Ishikawa (cell line): ENCODE measurements at regions not wholly inside any gene's neighbourhood (a gene's known extent, or its start where the extent isn't known, plus 50 kb on each side); places are given as distances from the start of the nearest gene placed in this dataset.

Experiments used
- CEBPB ChIP-seq: IDR thresholded peaks from 2 replicates; pipeline ENCODE4 v1.6.1; 2012
- EGR1 ChIP-seq: IDR thresholded peaks from 2 replicates; pipeline ENCODE4 v1.6.1; 2012
- EP300 ChIP-seq: IDR thresholded peaks from 2 replicates; pipeline ENCODE4 v1.6.1; 2012; ENCODE audit warnings: borderline replicate concordance
- MAX ChIP-seq: IDR thresholded peaks from 2 replicates; pipeline ENCODE4 v1.6.1; 2012
- NFIC ChIP-seq: IDR thresholded peaks from 2 replicates; pipeline ENCODE4 v1.6.1; 2012
- RAD21 ChIP-seq: IDR thresholded peaks from 2 replicates; pipeline ENCODE4 v1.6.1; 2012; ENCODE audit warnings: low read depth
- TAF1 ChIP-seq: IDR thresholded peaks from 2 replicates; pipeline ENCODE4 v1.6.1; 2012; ENCODE audit warnings: low read depth, mild to moderate bottlenecking
- TCF12 ChIP-seq: IDR thresholded peaks from 2 replicates; pipeline ENCODE4 v1.6.1; 2012; ENCODE audit warnings: low read depth
- USF1 ChIP-seq: IDR thresholded peaks from 2 replicates; pipeline ENCODE4 v1.6.1; 2012
- YY1 ChIP-seq: IDR thresholded peaks from 2 replicates; pipeline ENCODE4 v1.6.1; 2012; ENCODE audit warnings: low read depth
- TF ChIP-seq, protein P1 (sequence below): IDR thresholded peaks from 2 replicates; pipeline ENCODE4 v1.6.1; 2012; ENCODE audit warnings: low read depth, mild to moderate bottlenecking

- TF ChIP-seq EP300 (no peak), MAX (no peak), TCF12 (no peak), NFIC (no peak), RAD21 (no peak), TAF1 (no peak), USF1 (no peak), CEBPB (no peak), YY1 (no peak), EGR1 (no peak)
- TF ChIP-seq, protein P1, sequence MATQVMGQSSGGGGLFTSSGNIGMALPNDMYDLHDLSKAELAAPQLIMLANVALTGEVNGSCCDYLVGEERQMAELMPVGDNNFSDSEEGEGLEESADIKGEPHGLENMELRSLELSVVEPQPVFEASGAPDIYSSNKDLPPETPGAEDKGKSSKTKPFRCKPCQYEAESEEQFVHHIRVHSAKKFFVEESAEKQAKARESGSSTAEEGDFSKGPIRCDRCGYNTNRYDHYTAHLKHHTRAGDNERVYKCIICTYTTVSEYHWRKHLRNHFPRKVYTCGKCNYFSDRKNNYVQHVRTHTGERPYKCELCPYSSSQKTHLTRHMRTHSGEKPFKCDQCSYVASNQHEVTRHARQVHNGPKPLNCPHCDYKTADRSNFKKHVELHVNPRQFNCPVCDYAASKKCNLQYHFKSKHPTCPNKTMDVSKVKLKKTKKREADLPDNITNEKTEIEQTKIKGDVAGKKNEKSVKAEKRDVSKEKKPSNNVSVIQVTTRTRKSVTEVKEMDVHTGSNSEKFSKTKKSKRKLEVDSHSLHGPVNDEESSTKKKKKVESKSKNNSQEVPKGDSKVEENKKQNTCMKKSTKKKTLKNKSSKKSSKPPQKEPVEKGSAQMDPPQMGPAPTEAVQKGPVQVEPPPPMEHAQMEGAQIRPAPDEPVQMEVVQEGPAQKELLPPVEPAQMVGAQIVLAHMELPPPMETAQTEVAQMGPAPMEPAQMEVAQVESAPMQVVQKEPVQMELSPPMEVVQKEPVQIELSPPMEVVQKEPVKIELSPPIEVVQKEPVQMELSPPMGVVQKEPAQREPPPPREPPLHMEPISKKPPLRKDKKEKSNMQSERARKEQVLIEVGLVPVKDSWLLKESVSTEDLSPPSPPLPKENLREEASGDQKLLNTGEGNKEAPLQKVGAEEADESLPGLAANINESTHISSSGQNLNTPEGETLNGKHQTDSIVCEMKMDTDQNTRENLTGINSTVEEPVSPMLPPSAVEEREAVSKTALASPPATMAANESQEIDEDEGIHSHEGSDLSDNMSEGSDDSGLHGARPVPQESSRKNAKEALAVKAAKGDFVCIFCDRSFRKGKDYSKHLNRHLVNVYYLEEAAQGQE: no peak
Measured at GRCh38 chr6:101108286-101108685, 227.2 kb upstream of the ASCC3 start.
